GM23248 (cell line): ENCODE measurements at regions not wholly inside any gene's neighbourhood (a gene's known extent, or its start where the extent isn't known, plus 50 kb on each side); places are given as distances from the start of the nearest gene placed in this dataset.

ENCODE experiments used
- DNase-seq: peaks from one replicate; pipeline ENCODE4 v3.0.0-alpha.2; 2015
- H2AFZ ChIP-seq: fragments of 200-600 bp; sonication (generic); 2 replicates; pipeline ENCODE4 v1.6.1; 2016; ENCODE audit warnings: antibody characterized with exemption
- H3F3A ChIP-seq: fragments of 200-600 bp; sonication (generic); 2 replicates; pipeline ENCODE4 v1.6.1; 2016; ENCODE audit warnings: mild to moderate bottlenecking, antibody characterized with exemption, mixed run types; ENCODE audit not compliant: insufficient read depth
- H3K27ac ChIP-seq: fragments of 200-600 bp; sonication (generic); 2 replicates; pipeline ENCODE4 v1.5.1; 2016; ENCODE audit warnings: mild to moderate bottlenecking
- H3K27me3 ChIP-seq: fragments of 200-600 bp; sonication (generic); replicated peaks from 2 replicates; pipeline ENCODE4 v1.6.1; 2016; ENCODE audit warnings: mild to moderate bottlenecking; ENCODE audit not compliant: insufficient read depth
- H3K36me3 ChIP-seq: fragments of 200-600 bp; sonication (generic); 2 replicates; pipeline ENCODE4 v1.6.1; 2016; ENCODE audit warnings: low read depth, mild to moderate bottlenecking
- H3K4me1 ChIP-seq: fragments of 200-600 bp; sonication (generic); 2 replicates; pipeline ENCODE4 v1.6.1; 2016; ENCODE audit warnings: mild to moderate bottlenecking; ENCODE audit not compliant: insufficient read depth
- H3K4me2 ChIP-seq: fragments of 200-600 bp; sonication (generic); one replicate; pipeline ENCODE4 v1.6.1; 2016; ENCODE audit warnings: mild to moderate bottlenecking; ENCODE audit not compliant: unreplicated experiment
- H3K4me3 ChIP-seq: fragments of 200-600 bp; sonication (generic); 2 replicates; pipeline ENCODE4 v1.5.1; 2016; ENCODE audit warnings: mild to moderate bottlenecking
- H3K79me2 ChIP-seq: fragments of 200-600 bp; sonication (generic); 2 replicates; pipeline ENCODE4 v1.6.1; 2016; ENCODE audit warnings: mild to moderate bottlenecking; ENCODE audit not compliant: insufficient read depth
- H3K9ac ChIP-seq: fragments of 200-600 bp; sonication (generic); 2 replicates; pipeline ENCODE4 v1.6.1; 2016; ENCODE audit warnings: mild to moderate bottlenecking
- H3K9me2 ChIP-seq: fragments of 200-600 bp; sonication (generic); 2 replicates; pipeline ENCODE4 v1.6.1; 2016; ENCODE audit warnings: mixed run types, mild to moderate bottlenecking, moderate library complexity; ENCODE audit not compliant: insufficient read depth
- H3K9me3 ChIP-seq: fragments of 200-600 bp; sonication (generic); one replicate; pipeline ENCODE4 v1.6.1; 2017; ENCODE audit warnings: low read depth
- H4K20me1 ChIP-seq: fragments of 200-600 bp; sonication (generic); 2 replicates; pipeline ENCODE4 v1.6.0; 2016; ENCODE audit not compliant: insufficient read depth
- EZH2 ChIP-seq: fragments of 200-600 bp; sonication (generic); IDR thresholded peaks from 2 replicates; pipeline ENCODE4 v1.6.1; 2018; ENCODE audit warnings: antibody characterized with exemption, mild to moderate bottlenecking; ENCODE audit not compliant: insufficient read depth, poor library complexity, severe bottlenecking
- EZH2phosphoT487 ChIP-seq: fragments of 200-600 bp; sonication (generic); IDR thresholded peaks from 2 replicates; pipeline ENCODE4 v1.6.1; 2018; ENCODE audit warnings: antibody characterized with exemption, moderate library complexity, mild to moderate bottlenecking, low read depth; ENCODE audit not compliant: insufficient read depth
- WGBS, 2 experiments: methylation state at CpG; one replicate each; pipeline ENCODE4 v1.1.6; 2015 to 2017; ENCODE audit warnings: low lambda C conversion rate in 2 of 2, low coverage in 1 of 2; ENCODE audit errors: missing lambda C conversion rate in 2 of 2; 5-methylcytosine and 5-hydroxymethylcytosine counted together
- in situ Hi-C: fragments of 300-500 bp; cut with MboI; formaldehyde crosslinking; loops from 2 replicates; pipeline ENCODE4 v1.15.0; 2020

DNA sequence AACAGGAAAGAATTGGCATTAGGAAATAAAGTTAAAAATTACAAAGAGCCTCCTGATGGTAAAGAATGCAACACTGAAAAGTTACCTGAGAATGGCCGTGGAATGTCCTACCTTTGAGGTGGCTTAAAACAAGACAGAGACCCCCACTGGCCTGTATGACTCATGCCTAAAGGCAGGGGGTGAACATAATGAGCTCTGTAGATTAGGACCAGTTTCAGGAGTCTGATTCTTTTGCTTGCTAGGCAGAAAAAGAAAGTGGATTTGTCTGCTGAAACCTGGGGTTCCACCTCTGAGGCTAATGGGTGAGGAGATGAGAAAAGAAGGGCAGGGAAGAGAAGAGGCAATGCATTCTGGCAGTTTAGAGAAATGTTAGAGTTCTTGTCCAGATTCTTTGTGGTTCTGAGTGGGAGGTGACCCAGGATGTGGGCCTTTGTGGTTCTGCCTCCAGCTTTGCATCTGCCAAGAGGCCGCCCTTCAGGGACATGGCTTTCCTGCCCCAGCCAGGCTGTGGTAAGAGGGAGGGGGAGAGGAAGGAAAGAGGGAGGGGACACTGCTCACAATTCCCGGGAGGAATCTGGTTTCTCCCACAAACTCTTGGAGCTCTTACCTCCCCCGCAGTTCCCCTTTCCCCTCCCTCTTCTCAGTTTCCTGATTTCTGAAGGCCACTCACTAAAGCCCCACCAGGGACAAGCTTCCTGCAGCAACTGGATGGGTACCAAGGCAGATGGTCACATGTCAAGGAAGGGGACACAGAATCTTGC lies 109.6 kb downstream of the EFNB1 start:
- Histone ChIP-seq H4K20me1 (no peaks in the 10 kb centered on the region), H3K27ac (peak overlapping the region; percentile 18), H3K9ac (no peak overlapping the region), H3K36me3 (no peaks in the 10 kb centered on the region), H3K79me2 (no peaks in the 10 kb centered on the region), H3K27me3 (no peaks in the 10 kb centered on the region), H3K9me2 (no peaks in the 10 kb centered on the region), H3F3A (peaks cover 9% of the 10 kb centered on the region), H3K4me2 (peak overlapping the region; percentile 48), H3K4me3 (no peak overlapping the region), H3K4me1 (peaks cover 21% of the 10 kb centered on the region; the same call in 1 of the 2 replicates), H2AFZ (no peak overlapping the region), H3K9me3 (no peaks in the 10 kb centered on the region)
- WGBS, 2 experiments, result 25 to 52% methylated on average over 2 to 4 of the region's 4 CpGs
- in situ Hi-C loops, result no loop called here
- DNase-seq, result peak; percentile 38
- TF ChIP-seq EZH2phosphoT487 (no peak), EZH2 (no peak)

DNA sequence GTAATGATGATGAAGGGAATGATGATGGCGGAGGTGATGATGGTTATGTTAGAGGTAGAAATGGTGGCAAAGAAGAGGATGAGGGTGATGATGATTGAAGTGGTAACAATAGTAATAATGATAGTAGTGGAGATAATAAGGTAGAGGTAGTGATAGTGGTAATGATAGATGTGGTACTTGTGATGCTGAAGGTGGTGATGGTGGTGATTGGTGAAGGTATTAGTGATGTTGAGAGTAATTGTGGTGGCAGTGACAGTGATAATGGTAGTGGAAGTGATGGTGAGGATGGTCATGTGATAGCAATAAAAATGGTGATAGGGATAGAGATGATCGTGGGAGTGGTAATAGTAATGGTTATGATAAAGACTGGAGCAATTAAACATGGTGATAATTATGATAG lies 108.8 kb downstream of the EFNB1 start:
- Histone ChIP-seq H3K4me2 (no peak overlapping the region), H3K9ac (no peak overlapping the region), H3K79me2 (no peaks in the 10 kb centered on the region), H3K9me2 (no peaks in the 10 kb centered on the region), H4K20me1 (no peaks in the 10 kb centered on the region), H3K4me1 (peaks cover 21% of the 10 kb centered on the region; the same call in 1 of the 2 replicates), H3K27ac (no peak overlapping the region), H3K4me3 (no peak overlapping the region), H3K9me3 (no peaks in the 10 kb centered on the region), H3F3A (peaks cover 9% of the 10 kb centered on the region), H3K27me3 (no peaks in the 10 kb centered on the region), H2AFZ (no peak overlapping the region), H3K36me3 (no peaks in the 10 kb centered on the region)
- 97 to 100% methylated on average over 1 to 2 of the region's 2 CpGs for WGBS, 2 experiments
- in situ Hi-C loops, result no loop called here
- no peak for TF ChIP-seq EZH2
- no peak for DNase-seq

DNA sequence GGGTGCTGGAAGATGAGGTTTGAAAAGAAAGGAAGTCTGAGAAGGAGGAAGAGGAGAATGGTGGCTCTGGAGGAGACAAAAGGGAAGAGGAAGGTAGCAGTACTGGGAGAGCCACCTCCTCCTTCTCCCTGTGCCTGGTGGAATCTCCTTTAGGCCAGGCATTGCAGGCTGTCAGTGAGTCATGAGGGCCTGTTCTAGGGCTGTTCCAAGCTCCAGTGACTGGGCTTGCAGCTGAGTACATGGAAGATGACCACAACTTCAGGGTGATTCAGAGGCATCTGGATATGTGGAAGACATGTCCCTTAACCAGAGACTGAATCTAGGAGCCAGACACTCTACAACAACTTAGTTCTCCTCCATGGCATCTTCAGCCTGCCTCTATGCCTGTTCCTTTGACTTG lies 107.8 kb downstream of the EFNB1 start:
- peak; percentile 92 for DNase-seq
- in situ Hi-C loops, result no loop called here
- Histone ChIP-seq H3K9me2 (no peaks in the 10 kb centered on the region), H4K20me1 (no peaks in the 10 kb centered on the region), H3K9ac (no peak overlapping the region), H2AFZ (0 out of 2 replicates have a peak overlapping the region, but pooled peaks have one; percentile 56), H3K27ac (peak overlapping the region; percentile 39), H3K79me2 (no peaks in the 10 kb centered on the region), H3K4me3 (no peak overlapping the region), H3K36me3 (no peaks in the 10 kb centered on the region), H3K4me1 (peaks cover 21% of the 10 kb centered on the region; the same call in 1 of the 2 replicates), H3K4me2 (no peak overlapping the region), H3K9me3 (no peaks in the 10 kb centered on the region), H3F3A (peaks cover 9% of the 10 kb centered on the region), H3K27me3 (no peaks in the 10 kb centered on the region)
- TF ChIP-seq EZH2phosphoT487, result no peak
- TF ChIP-seq EZH2, result no peak

DNA sequence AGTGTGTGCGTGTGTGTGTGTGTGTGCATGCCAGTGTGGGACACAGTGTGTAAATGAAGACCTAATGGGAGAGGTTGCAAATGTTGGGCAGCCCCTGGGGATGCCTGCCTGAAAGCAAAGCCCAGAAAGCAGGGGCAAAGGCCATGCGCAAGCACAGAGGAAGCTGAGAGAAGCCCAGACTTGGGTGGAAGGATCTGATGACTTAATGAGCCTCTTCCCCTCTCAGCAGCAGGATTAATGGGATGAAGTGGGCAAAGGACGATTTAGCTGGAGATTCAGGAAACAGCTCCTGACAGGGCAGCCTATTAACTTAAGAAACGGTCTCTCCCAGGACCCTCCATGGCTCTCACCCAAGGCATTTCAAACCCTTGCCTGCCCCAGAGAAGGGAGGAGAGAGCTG lies 107.3 kb downstream of the EFNB1 start:
- H3K27ac ChIP-seq, result peak overlapping the region; percentile 35; the same call in 1 of the 2 replicates
- no peak overlapping the region for H3K9ac ChIP-seq
- H3K9me2 ChIP-seq, result no peaks in the 10 kb centered on the region
- 0 out of 2 replicates have a peak overlapping the region, but pooled peaks have one; percentile 56 for H2AFZ ChIP-seq
- H3K36me3 ChIP-seq, result no peaks in the 10 kb centered on the region
- H3K27me3 ChIP-seq, result no peaks in the 10 kb centered on the region
- TF ChIP-seq EZH2phosphoT487 (no peak), EZH2 (no peak)
- H3K4me3 ChIP-seq, result no peak overlapping the region
- peaks cover 9% of the 10 kb centered on the region for H3F3A ChIP-seq
- no peaks in the 10 kb centered on the region for H4K20me1 ChIP-seq
- peaks cover 21% of the 10 kb centered on the region; the same call in 1 of the 2 replicates for H3K4me1 ChIP-seq
- H3K9me3 ChIP-seq, result no peaks in the 10 kb centered on the region
- in situ Hi-C loops, result no loop called here
- WGBS, 2 experiments, result 67 to 72% methylated on average over 3 to 4 of the region's 4 CpGs
- H3K79me2 ChIP-seq, result no peaks in the 10 kb centered on the region
- no peak for DNase-seq
- H3K4me2 ChIP-seq, result no peak overlapping the region
